T-cell (primary cell): ENCODE measurements at regions not wholly inside any gene's neighbourhood (a gene's known extent, or its start where the extent isn't known, plus 50 kb on each side); places are given as distances from the start of the nearest gene placed in this dataset.

Experiments used
- ATAC-seq, 4 experiments: fragments of 200-7000 bp in 3 of 4; fragments of 150-1000 bp in 1 of 4; cut with Tn5 transposase; replicated peaks in 1 of 4; 1 replicate in 3 of 4; 2 replicates in 1 of 4; pipeline ENCODE4 v1.10.0; 2021; ENCODE audit warnings: moderate library complexity in 3 of 4, mild to moderate bottlenecking in 2 of 4, moderate number of reproducible peaks in 1 of 4
- CTCF ChIA-PET, 2 donors: fragments of 300-600 bp; sonication (Branson Sonifier 250); formaldehyde crosslinking; loops; one replicate each; lab custom pipeline; 2022; ENCODE audit warnings: antibody characterized with exemption in 2 of 2; lab: Charles Lee
- POLR2A ChIA-PET, 2 donors: fragments of 300-600 bp; sonication (Branson Sonifier 250); formaldehyde crosslinking; loops; one replicate each; lab custom pipeline; 2022; ENCODE audit warnings: antibody characterized with exemption in 2 of 2; lab: Charles Lee
- DNase-seq, 35 experiments: peaks; one replicate each; pipeline versions ENCODE4 v3.0.0 to v3.0.0-alpha.2; 2013 to 2023
- H3K27ac ChIP-seq: one replicate; pipeline ENCODE4 v1.5.1; 2013; ENCODE audit warnings: low read length
- H3K27me3 ChIP-seq, 2 experiments: replicated peaks in 1 of 2; 1 replicate in 1 of 2; 2 replicates in 1 of 2; pipeline versions ENCODE4 v1.6.1 to v1.7.0; 2013; ENCODE audit warnings: low read length in 1 of 2, mixed read lengths in 1 of 2; ENCODE audit not compliant: control insufficient read depth in 2 of 2, insufficient read depth in 2 of 2; ENCODE audit errors: extremely low read depth in 1 of 2
- H3K36me3 ChIP-seq, 2 donors: 1 replicate in 1 of 2; 2 replicates in 1 of 2; pipeline versions ENCODE4 v1.6.1 to v1.7.0; 2013; ENCODE audit warnings: low read length in 1 of 2; ENCODE audit not compliant: control insufficient read depth in 2 of 2, insufficient read depth in 1 of 2; ENCODE audit errors: extremely low read depth in 1 of 2
- H3K4me1 ChIP-seq, 2 experiments: 1 replicate in 1 of 2; 2 replicates in 1 of 2; pipeline versions ENCODE4 v1.6.1 to v1.7.0; 2013; ENCODE audit warnings: low read length in 2 of 2, mixed read lengths in 1 of 2; ENCODE audit not compliant: insufficient read depth in 2 of 2, control insufficient read depth in 1 of 2; ENCODE audit errors: extremely low read depth in 1 of 2
- H3K4me3 ChIP-seq, 2 donors: 1 replicate in 1 of 2; 2 replicates in 1 of 2; pipeline versions ENCODE4 v1.5.1 to v1.7.0; 2013; ENCODE audit warnings: mild to moderate bottlenecking in 2 of 2, low read length in 1 of 2, moderate library complexity in 1 of 2; ENCODE audit not compliant: control insufficient read depth in 1 of 2; ENCODE audit errors: extremely low read depth in 1 of 2
- H3K9me3 ChIP-seq: 2 replicates; pipeline ENCODE4 v1.7.0; 2013
- H3K27ac Mint-ChIP-seq, 2 donors: one replicate each; pipeline ENCODE4 v1.8.0; 2020 to 2021; ENCODE audit warnings: mild to moderate bottlenecking in 2 of 2, mixed read lengths in 2 of 2
- H3K27me3 Mint-ChIP-seq, 2 donors: one replicate each; pipeline ENCODE4 v1.8.0; 2021 to 2022; ENCODE audit warnings: mixed read lengths in 2 of 2
- H3K36me3 Mint-ChIP-seq: one replicate; pipeline ENCODE4 v1.8.0; 2021; ENCODE audit warnings: mixed read lengths
- H3K4me1 Mint-ChIP-seq, 3 donors: one replicate each; pipeline ENCODE4 v1.8.0; 2020 to 2022; ENCODE audit warnings: mixed read lengths in 3 of 3, mild to moderate bottlenecking in 1 of 3
- H3K4me3 Mint-ChIP-seq, 3 donors: one replicate each; pipeline ENCODE4 v1.8.0; 2020 to 2022; ENCODE audit warnings: mild to moderate bottlenecking in 3 of 3, mixed read lengths in 3 of 3, moderate library complexity in 3 of 3
- H3K9me3 Mint-ChIP-seq, 3 donors: one replicate each; pipeline ENCODE4 v1.8.0; 2020 to 2022; ENCODE audit warnings: mixed read lengths in 3 of 3
- whole genome bisulfite sequencing: methylation state at CpG from one replicate; pipeline ENCODE4 v1.1.5; 2013; ENCODE audit warnings: missing lambda C conversion rate; ENCODE audit not compliant: insufficient coverage; 5-methylcytosine and 5-hydroxymethylcytosine counted together

- CTCF ChIA-PET: no interaction called here
- H3K27me3 ChIP-seq: no peaks in the 10 kb centered on the region
- H3K9me3 ChIP-seq: no peaks in the 10 kb centered on the region
- WGBS: 74% methylated on average over 4 of the region's 11 CpGs
- Mint-ChIP-seq H3K27me3 (peaks cover 0 to 8% of the 10 kb centered on the region in 2 donors), H3K4me3 (no peak overlapping the region), H3K36me3 (no peaks in the 10 kb centered on the region), H3K27ac (no peak overlapping the region), H3K4me1 (no peaks in the 10 kb centered on the region), H3K9me3 (no peaks in the 10 kb centered on the region)
- H3K4me1 ChIP-seq: no peaks in the 10 kb centered on the region
- POLR2A ChIA-PET: no interaction called here
- no peak overlapping the region for H3K27ac ChIP-seq
- no peak overlapping the region for H3K4me3 ChIP-seq
- ATAC-seq: no peak
- DNase-seq: no peak
- H3K36me3 ChIP-seq: no peaks in the 10 kb centered on the region
These were observed 495.5 kb upstream of the MGMT start for GRCh38 chr10:128971374-128972035.

GRCh38 chr10:128972036-128972405, 495.0 kb upstream of the MGMT start:
- WGBS: no CpG with 5 or more reads among the region's 2 CpGs
- H3K4me1 ChIP-seq: no peaks in the 10 kb centered on the region

DNA sequence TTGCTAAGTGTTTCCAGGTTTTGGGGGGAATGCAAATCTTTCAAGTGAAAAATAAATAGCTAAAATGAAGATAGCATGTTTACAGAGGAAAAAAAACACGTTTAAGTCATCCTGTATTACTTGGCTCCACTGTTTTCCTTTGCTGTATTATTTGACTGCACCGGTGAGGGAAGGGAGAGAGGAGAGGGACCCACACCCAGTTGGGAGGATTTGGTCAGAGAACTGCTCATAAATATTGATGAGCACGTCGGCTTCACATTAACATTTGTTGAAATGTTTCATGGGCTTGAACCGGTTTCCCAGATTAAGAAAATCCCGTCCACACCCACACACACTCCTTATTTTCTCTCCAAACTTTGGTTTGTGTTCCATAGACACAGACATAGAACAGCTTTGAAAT, 493.8 kb upstream of the MGMT start:
- ATAC-seq (no peak), DNase-seq (no peak)
- no peaks in the 10 kb centered on the region for H3K9me3 Mint-ChIP-seq
- H3K27ac Mint-ChIP-seq: no peak overlapping the region
- Histone ChIP-seq H3K4me1 (no peaks in the 10 kb centered on the region), H3K36me3 (no peaks in the 10 kb centered on the region), H3K27ac (no peak overlapping the region), H3K27me3 (no peaks in the 10 kb centered on the region), H3K9me3 (no peaks in the 10 kb centered on the region), H3K4me3 (no peak overlapping the region)
- no peak overlapping the region for H3K4me3 Mint-ChIP-seq
- ChIA-PET CTCF (no interaction called here), POLR2A (no interaction called here)
- peaks cover 0 to 5% of the 10 kb centered on the region in 2 donors for H3K27me3 Mint-ChIP-seq
- 79% methylated on average over 4 of the region's 6 CpGs for WGBS
- H3K36me3 Mint-ChIP-seq: no peaks in the 10 kb centered on the region
- H3K4me1 Mint-ChIP-seq: no peaks in the 10 kb centered on the region

More at GRCh38 chr10:128972036-128972405, 495.0 kb upstream of the MGMT start:
- H3K4me3 ChIP-seq: no peak overlapping the region
- H3K9me3 ChIP-seq: no peaks in the 10 kb centered on the region
- Mint-ChIP-seq H3K27me3 (peaks cover 0 to 8% of the 10 kb centered on the region in 2 donors), H3K4me1 (no peaks in the 10 kb centered on the region), H3K4me3 (no peak overlapping the region), H3K36me3 (no peaks in the 10 kb centered on the region), H3K27ac (no peak overlapping the region), H3K9me3 (no peaks in the 10 kb centered on the region)
- POLR2A ChIA-PET: no interaction called here
- no peak for DNase-seq
- no peak overlapping the region for H3K27ac ChIP-seq
- no peaks in the 10 kb centered on the region for H3K27me3 ChIP-seq
- no peak for ATAC-seq
- no peaks in the 10 kb centered on the region for H3K36me3 ChIP-seq
- CTCF ChIA-PET: no interaction called here

GRCh38 chr10:128976856-128977255, 490.2 kb upstream of the MGMT start:
- Histone ChIP-seq H3K36me3 (no peaks in the 10 kb centered on the region), H3K27me3 (peaks cover 0 to 2% of the 10 kb centered on the region in 2 experiments), H3K27ac (no peak overlapping the region), H3K9me3 (no peaks in the 10 kb centered on the region), H3K4me3 (no peak overlapping the region), H3K4me1 (no peaks in the 10 kb centered on the region)
- ChIA-PET POLR2A (no interaction called here), CTCF (no interaction called here)
- WGBS: 100% methylated on average over 3 of the region's 8 CpGs
- H3K27me3 Mint-ChIP-seq: no peaks in the 10 kb centered on the region
- no peaks in the 10 kb centered on the region for H3K4me1 Mint-ChIP-seq
- DNase-seq (no peak), ATAC-seq (no peak)
- H3K9me3 Mint-ChIP-seq: no peaks in the 10 kb centered on the region
- no peak overlapping the region for H3K27ac Mint-ChIP-seq
- no peaks in the 10 kb centered on the region for H3K36me3 Mint-ChIP-seq
- no peak overlapping the region for H3K4me3 Mint-ChIP-seq

DNA sequence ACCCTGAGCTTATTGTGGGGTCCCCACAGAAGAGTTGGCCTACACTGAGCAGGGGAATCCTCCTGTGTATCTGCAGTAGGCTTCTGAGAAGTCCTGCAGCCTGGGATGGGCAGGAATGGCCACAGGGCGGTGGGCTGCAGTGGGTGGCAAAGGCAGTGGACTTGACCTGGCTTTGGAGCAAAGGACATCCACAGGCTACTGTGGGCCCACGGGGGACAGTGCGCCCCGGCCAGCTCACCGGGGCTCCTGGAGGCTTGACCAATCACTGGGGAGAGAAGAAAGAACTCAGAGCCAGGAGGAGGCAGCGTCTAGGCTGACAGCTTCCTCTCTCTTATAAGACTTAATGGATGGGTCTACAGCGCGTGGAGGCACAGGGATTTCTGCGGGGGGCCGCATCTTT, 488.8 kb upstream of the MGMT start:
- Mint-ChIP-seq H3K4me1 (no peaks in the 10 kb centered on the region), H3K4me3 (no peak overlapping the region), H3K27ac (no peak overlapping the region), H3K27me3 (no peaks in the 10 kb centered on the region), H3K9me3 (no peaks in the 10 kb centered on the region), H3K36me3 (no peaks in the 10 kb centered on the region)
- Histone ChIP-seq H3K27me3 (peaks cover 0 to 7% of the 10 kb centered on the region in 2 experiments), H3K27ac (no peak overlapping the region), H3K4me3 (no peak overlapping the region), H3K4me1 (no peaks in the 10 kb centered on the region), H3K36me3 (no peaks in the 10 kb centered on the region), H3K9me3 (no peaks in the 10 kb centered on the region)
- DNase-seq (no peak), ATAC-seq (no peak)
- POLR2A ChIA-PET: no interaction called here
- WGBS: 100% methylated on average over 1 of the region's 10 CpGs
- CTCF ChIA-PET: no interaction called here

DNA sequence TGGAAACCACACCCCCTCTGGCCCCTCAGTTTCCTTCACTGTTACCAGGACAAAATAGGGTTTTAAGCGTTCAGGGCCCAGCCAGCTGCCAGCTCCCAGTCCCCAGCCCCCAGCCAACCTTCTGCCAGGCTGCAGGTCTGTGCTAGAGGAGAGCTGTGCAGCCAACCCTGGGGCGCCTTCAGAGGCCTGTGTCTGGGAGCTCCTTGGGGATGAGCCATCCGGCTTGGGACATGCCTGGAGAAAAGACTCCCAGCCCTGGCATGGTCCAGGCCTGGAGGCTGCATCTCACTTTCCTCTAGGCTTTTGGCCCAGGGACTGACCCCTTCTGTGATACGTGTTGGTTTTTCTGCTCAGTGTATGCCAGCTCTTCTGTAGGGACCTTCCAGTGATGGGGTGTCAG, 487.6 kb upstream of the MGMT start:
- no peaks in the 10 kb centered on the region for H3K36me3 Mint-ChIP-seq
- H3K9me3 ChIP-seq: no peaks in the 10 kb centered on the region
- ChIA-PET CTCF (no interaction called here), POLR2A (no interaction called here)
- peaks cover 0 to 7% of the 10 kb centered on the region in 2 experiments for H3K27me3 ChIP-seq
- H3K4me1 Mint-ChIP-seq: no peaks in the 10 kb centered on the region
- no peak overlapping the region for H3K4me3 Mint-ChIP-seq
- H3K4me3 ChIP-seq: no peak overlapping the region
- H3K27ac Mint-ChIP-seq: no peak overlapping the region
- DNase-seq: no peak
- no peak for ATAC-seq
- no peaks in the 10 kb centered on the region for H3K9me3 Mint-ChIP-seq
- H3K27ac ChIP-seq: no peak overlapping the region
- H3K4me1 ChIP-seq: no peaks in the 10 kb centered on the region
- 86% methylated on average over 4 of the region's 4 CpGs for WGBS
- no peaks in the 10 kb centered on the region for H3K27me3 Mint-ChIP-seq
- no peaks in the 10 kb centered on the region for H3K36me3 ChIP-seq

DNA sequence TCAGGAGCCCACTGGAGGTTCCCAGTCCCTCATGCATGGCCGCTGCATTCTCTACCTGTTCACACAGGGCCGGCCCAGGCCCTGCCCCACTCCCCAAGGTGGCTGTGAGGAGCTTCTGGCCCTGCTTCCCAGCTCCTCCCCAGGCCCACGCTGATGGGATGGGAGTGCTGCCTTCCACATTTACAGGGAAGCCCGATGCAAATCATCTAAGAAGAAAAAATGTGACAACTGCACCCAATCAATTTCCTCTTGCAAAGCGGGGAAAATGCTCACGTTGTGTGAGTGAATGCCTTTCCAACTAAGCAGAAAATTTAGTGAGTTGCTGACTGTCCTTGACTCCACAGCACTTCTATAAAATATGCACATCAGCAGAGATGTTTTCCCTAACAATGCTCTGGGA, 485.8 kb upstream of the MGMT start:
- H3K36me3 Mint-ChIP-seq: no peaks in the 10 kb centered on the region
- Histone ChIP-seq H3K27ac (no peak overlapping the region), H3K4me3 (no peak overlapping the region), H3K36me3 (no peaks in the 10 kb centered on the region), H3K27me3 (peaks cover 0 to 7% of the 10 kb centered on the region in 2 experiments), H3K4me1 (no peaks in the 10 kb centered on the region), H3K9me3 (no peaks in the 10 kb centered on the region)
- H3K9me3 Mint-ChIP-seq: no peaks in the 10 kb centered on the region
- no peak for DNase-seq
- no CpG with 5 or more reads among the region's 6 CpGs for WGBS
- no peak overlapping the region for H3K4me3 Mint-ChIP-seq
- ATAC-seq: no peak
- no peaks in the 10 kb centered on the region for H3K27me3 Mint-ChIP-seq
- H3K4me1 Mint-ChIP-seq: no peaks in the 10 kb centered on the region
- no peak overlapping the region for H3K27ac Mint-ChIP-seq
- POLR2A ChIA-PET: no interaction called here
- CTCF ChIA-PET: no interaction called here
